HEK293 (cell line): ENCODE measurements at regions not wholly inside any gene's neighbourhood (a gene's known extent, or its start where the extent isn't known, plus 50 kb on each side); places are given as distances from the start of the nearest gene placed in this dataset.

Experiments
- CTCF ChIP-seq: fragments of 450-650 bp; formaldehyde crosslinking; IDR thresholded peaks from 2 replicates; pipeline ENCODE4 v1.5.1; 2016; ENCODE audit warnings: missing biosample characterization, missing genetic modification characterization
- TF ChIP-seq, protein P1 (sequence below): fragments of 450-650 bp; formaldehyde crosslinking; IDR thresholded peaks from 2 replicates; pipeline ENCODE4 v1.5.1; 2016; ENCODE audit warnings: missing biosample characterization, missing genetic modification characterization

DNA sequence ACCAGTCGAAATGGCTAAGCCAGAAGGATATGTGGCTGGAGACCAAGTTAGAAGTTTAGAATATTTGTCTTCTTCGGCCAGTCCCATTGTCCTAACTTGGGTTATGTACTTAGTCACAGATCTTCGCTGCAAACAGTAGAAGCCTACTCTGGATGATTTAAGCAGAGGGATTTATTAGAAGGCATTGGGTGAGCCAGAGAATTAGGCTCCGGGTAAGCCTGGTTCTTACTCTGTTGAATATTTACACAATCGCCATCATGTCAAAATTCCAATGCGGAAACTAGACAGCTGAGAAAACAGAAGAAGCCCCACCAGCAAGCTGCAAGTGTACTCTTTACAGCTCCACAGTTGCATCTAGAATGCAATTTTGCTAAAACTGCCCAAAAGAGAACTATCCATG lies 276.6 kb downstream of the CMPK2 start:
- TF ChIP-seq, protein P1, sequence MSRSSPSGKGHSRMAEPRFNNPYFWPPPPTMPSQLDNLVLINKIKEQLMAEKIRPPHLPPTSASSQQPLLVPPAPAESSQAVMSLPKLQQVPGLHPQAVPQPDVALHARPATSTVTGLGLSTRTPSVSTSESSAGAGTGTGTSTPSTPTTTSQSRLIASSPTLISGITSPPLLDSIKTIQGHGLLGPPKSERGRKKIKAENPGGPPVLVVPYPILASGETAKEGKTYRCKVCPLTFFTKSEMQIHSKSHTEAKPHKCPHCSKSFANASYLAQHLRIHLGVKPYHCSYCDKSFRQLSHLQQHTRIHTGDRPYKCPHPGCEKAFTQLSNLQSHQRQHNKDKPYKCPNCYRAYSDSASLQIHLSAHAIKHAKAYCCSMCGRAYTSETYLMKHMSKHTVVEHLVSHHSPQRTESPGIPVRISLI (tag by site-specific recombination): no peak
- no peak for TF ChIP-seq CTCF (tag by site-specific recombination)
